ENCODE measurements at regions not wholly inside any gene's neighbourhood (a gene's known extent, or its start where the extent isn't known, plus 50 kb on each side); places are given as distances from the start of the nearest gene placed in this dataset.

- CTCF ChIA-PET = interaction anchor here (0.9 kb wide), 1 partner anchor 126 kb away, joined by 4 read pairs; no protein-coding TSS in a partner anchor
- TF ChIP-seq CREB1 (CRISPR knock-in tag; IDR thresholded peaks at IDR 0.05) = no peak
- no peak for TF ChIP-seq ZSCAN18 (CRISPR knock-in tag; IDR thresholded peaks at IDR 0.05)
- no peak for TF ChIP-seq IRF2 (CRISPR knock-in tag; IDR thresholded peaks at IDR 0.05; ENCODE audit: borderline replicate concordance, low read depth)
- no peak for TF ChIP-seq ZNF532 (CRISPR knock-in tag; IDR thresholded peaks at IDR 0.05; ENCODE audit: borderline replicate concordance)
- no peak for TF ChIP-seq MLX (CRISPR knock-in tag; IDR thresholded peaks at IDR 0.05)
- no peak for TF ChIP-seq ZBTB43 (CRISPR knock-in tag; IDR thresholded peaks at IDR 0.05)
- TF ChIP-seq GABPB1 (CRISPR knock-in tag; IDR thresholded peaks at IDR 0.05) = no peak
- no peak for TF ChIP-seq E2F1 (CRISPR knock-in tag; IDR thresholded peaks at IDR 0.05)
- no peak for TF ChIP-seq TEAD4 (CRISPR knock-in tag; IDR thresholded peaks at IDR 0.05)
- no peak for TF ChIP-seq ZNF219 (CRISPR knock-in tag; IDR thresholded peaks at IDR 0.05; ENCODE audit: borderline replicate concordance)
- H3K36me3 Mint-ChIP-seq = no peaks in the 10 kb centered on the region
- H3K9me3 Mint-ChIP-seq = peaks cover 3% of the 10 kb centered on the region; the same call in 1 of the 2 replicates
- no peak overlapping the region for H3K4me3 Mint-ChIP-seq
- DNase-seq (ENCODE audit: low spot score) (no peak), ATAC-seq (no peak)
- no peak overlapping the region for H3K27ac Mint-ChIP-seq
- H3K4me1 Mint-ChIP-seq = no peaks in the 10 kb centered on the region
- H3K27me3 Mint-ChIP-seq (ENCODE audit: low read depth) = no peaks in the 10 kb centered on the region
- POLR2A ChIA-PET = no interaction called here
Measured at GRCh38 chr10:109726473-109726872, 196.8 kb downstream of the XPNPEP1 start.

DNA sequence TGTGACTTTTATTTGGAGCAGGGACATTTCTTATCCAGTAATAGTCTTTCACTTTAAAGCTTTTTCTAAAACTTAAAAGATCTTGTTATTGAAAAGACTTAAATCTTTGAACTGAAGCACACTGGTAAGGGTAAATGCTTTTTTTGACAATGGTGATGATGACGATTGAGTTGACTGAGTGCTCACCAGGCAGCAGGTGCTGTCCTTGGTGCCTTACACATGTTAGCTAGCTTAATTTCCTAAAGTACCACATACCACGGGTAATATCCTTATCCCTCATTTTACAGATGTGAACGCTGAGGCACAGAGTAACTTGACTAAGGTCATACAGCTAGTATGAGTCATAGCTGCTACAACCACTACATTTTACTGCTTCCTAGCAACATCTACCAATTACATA, 200.0 kb downstream of the XPNPEP1 start:
- Mint-ChIP-seq H3K27me3 (ENCODE audit: low read depth) (no peaks in the 10 kb centered on the region), H3K27ac (no peak overlapping the region), H3K4me3 (no peak overlapping the region), H3K9me3 (no peaks in the 10 kb centered on the region; the same call in 1 of the 2 replicates), H3K4me1 (no peaks in the 10 kb centered on the region), H3K36me3 (no peaks in the 10 kb centered on the region)
- no peak for DNase-seq (ENCODE audit: low spot score)
- ChIA-PET CTCF (interaction anchor here (1.3 kb wide), 1 partner anchor 50 kb away, joined by 4 read pairs; no protein-coding TSS in a partner anchor), POLR2A (no interaction called here)
- no peak for ATAC-seq
- TF ChIP-seq TEAD4 (CRISPR knock-in tag; IDR thresholded peaks at IDR 0.05) (no peak), NR3C1 (CRISPR knock-in tag; conservative IDR thresholded peaks at IDR 0.05; ENCODE audit: low read depth) (no peak), ARID4B (CRISPR knock-in tag; IDR thresholded peaks at IDR 0.05; ENCODE audit: borderline replicate concordance) (no peak), PRDM15 (CRISPR knock-in tag; IDR thresholded peaks at IDR 0.05) (no peak)

All from WTC11 (cell line).